Stimulated activated CD4-positive, alpha-beta T cell treated with anti-CD3 and anti-CD28 coated beads, Interleukin-12 subunit alpha, Interleukin-12 subunit beta, amount 100 ng/mL, for 24 hours (primary cell): ENCODE measurements at regions not wholly inside any gene's neighbourhood (a gene's known extent, or its start where the extent isn't known, plus 50 kb on each side); places are given as distances from the start of the nearest gene placed in this dataset.
"Not testable (repeated sequence)": the region's sequence is repeated elsewhere in the genome, so short reads cannot be mapped to it uniquely, and the experiment has no call there.

ENCODE experiments used
- DNase-seq, 2 experiments: peaks; one replicate each; pipeline ENCODE4 v3.0.0-alpha.2; 2020; ENCODE audit warnings: low read depth in 2 of 2

- no peak for DNase-seq
Observed at GRCh38 chrX:65883556-65883955, 156.3 kb downstream of the VSIG4 start.

GRCh38 chrX:65879977-65880799 is 159.7 kb downstream of the VSIG4 start:
- no peak for DNase-seq

GRCh38 chrX:65878456-65878855 is 161.4 kb downstream of the VSIG4 start:
- no peak for DNase-seq

GRCh38 chrX:65877953-65878352 is 161.9 kb downstream of the VSIG4 start:
- no peak for DNase-seq

- not testable (repeated sequence) for DNase-seq
Observed at GRCh38 chrX:65875614-65876013, 164.3 kb downstream of the VSIG4 start.

- no peak for DNase-seq
Observed at GRCh38 chrX:65874765-65875164, 165.1 kb downstream of the VSIG4 start.

GRCh38 chrX:65874110-65874509 is 165.8 kb downstream of the VSIG4 start:
- DNase-seq: no peak

GRCh38 chrX:65873385-65873784 is 166.5 kb downstream of the VSIG4 start:
- no peak for DNase-seq

- DNase-seq: peak in 1 of 2 experiments; percentile 4
Observed at GRCh38 chrX:65871671-65872311, 168.1 kb downstream of the VSIG4 start.

GRCh38 chrX:65870544-65870943 is 169.3 kb downstream of the VSIG4 start:
- DNase-seq: not testable (repeated sequence)

- no peak for DNase-seq
Observed at GRCh38 chrX:65866773-65867172, 173.1 kb downstream of the VSIG4 start.

- no peak for DNase-seq
Observed at GRCh38 chrX:65866146-65866545, 173.7 kb downstream of the VSIG4 start.

GRCh38 chrX:65862638-65863037 is 177.2 kb downstream of the VSIG4 start:
- DNase-seq: no peak

- no peak for DNase-seq
Observed at GRCh38 chrX:65859299-65859698, 180.6 kb downstream of the VSIG4 start.

GRCh38 chrX:65854437-65854836 is 185.4 kb downstream of the VSIG4 start:
- DNase-seq: not testable (repeated sequence)

GRCh38 chrX:65851306-65851705 is 183.9 kb downstream of the MSN start:
- DNase-seq: not testable (repeated sequence)

- DNase-seq: not testable (repeated sequence)
Observed at GRCh38 chrX:65850821-65851220, 183.4 kb downstream of the MSN start.

- no peak for DNase-seq
Observed at GRCh38 chrX:65846974-65847373, 179.5 kb downstream of the MSN start.

GRCh38 chrX:65841263-65841662 is 173.8 kb downstream of the MSN start:
- DNase-seq: no peak

- no peak for DNase-seq
Observed at GRCh38 chrX:65838674-65839073, 171.2 kb downstream of the MSN start.

GRCh38 chrX:65837875-65838549 is 170.6 kb downstream of the MSN start:
- DNase-seq: no peak

- DNase-seq: no peak
Observed at GRCh38 chrX:65831268-65831667, 163.8 kb downstream of the MSN start.

GRCh38 chrX:65828599-65828998 is 161.1 kb downstream of the MSN start:
- DNase-seq: no peak
